ENCODE measurements at regions not wholly inside any gene's neighbourhood (a gene's known extent, or its start where the extent isn't known, plus 50 kb on each side); places are given as distances from the start of the nearest gene placed in this dataset.

- H3K9ac ChIP-seq (ENCODE audit: low read length): no peak overlapping the region
- no peak overlapping the region for H3K4me3 ChIP-seq (ENCODE audit: low read length)
- H3F3A ChIP-seq (ENCODE audit: insufficient read depth, low read length): no peaks in the 10 kb centered on the region
- no peaks in the 10 kb centered on the region for H3K4me1 ChIP-seq (ENCODE audit: low read length)
- no peaks in the 10 kb centered on the region for H3K79me2 ChIP-seq (ENCODE audit: low read length)
- TF ChIP-seq EZH2 (optimal IDR thresholded peaks at IDR 0.05; ENCODE audit: low read depth, low read length) (no peak), EZH2phosphoT487 (IDR thresholded peaks at IDR 0.05; ENCODE audit: low read length) (no peak), CTCF (IDR thresholded peaks at IDR 0.05; ENCODE audit: low read length) (no peak)
- no peaks in the 10 kb centered on the region for H4K20me1 ChIP-seq (ENCODE audit: insufficient read depth, low read length)
- no peak overlapping the region for H3K27ac ChIP-seq (ENCODE audit: low read length)
- H3K4me2 ChIP-seq (ENCODE audit: low read depth, low read length): no peak overlapping the region
- H3K9me3 ChIP-seq (replicated peaks; ENCODE audit: insufficient read depth, low read length): no peaks in the 10 kb centered on the region
- H2AFZ ChIP-seq (ENCODE audit: low read length): no peak overlapping the region
- H3K9me2 ChIP-seq (replicated peaks; ENCODE audit: insufficient read depth, low read length): no peaks in the 10 kb centered on the region
- H3K36me3 ChIP-seq (replicated peaks; ENCODE audit: insufficient read depth, low read length): no peaks in the 10 kb centered on the region
- no peaks in the 10 kb centered on the region for H3K27me3 ChIP-seq (replicated peaks; ENCODE audit: insufficient read depth, low read length)
- no peak for DNase-seq
Measured at GRCh38 chr15:95146481-95146880, 915.1 kb downstream of the MCTP2 start.

- H3K9me2 ChIP-seq (replicated peaks; ENCODE audit: insufficient read depth, low read length): no peaks in the 10 kb centered on the region
- H2AFZ ChIP-seq (ENCODE audit: low read length): no peak overlapping the region
- no peaks in the 10 kb centered on the region for H3K27me3 ChIP-seq (replicated peaks; ENCODE audit: insufficient read depth, low read length)
- H3K4me1 ChIP-seq (ENCODE audit: low read length): no peaks in the 10 kb centered on the region
- no peaks in the 10 kb centered on the region for H3K36me3 ChIP-seq (replicated peaks; ENCODE audit: insufficient read depth, low read length)
- no peaks in the 10 kb centered on the region for H4K20me1 ChIP-seq (ENCODE audit: insufficient read depth, low read length)
- no peaks in the 10 kb centered on the region for H3K79me2 ChIP-seq (ENCODE audit: low read length)
- no peak overlapping the region for H3K9ac ChIP-seq (ENCODE audit: low read length)
- no peaks in the 10 kb centered on the region for H3F3A ChIP-seq (ENCODE audit: insufficient read depth, low read length)
- no peak overlapping the region for H3K4me2 ChIP-seq (ENCODE audit: low read depth, low read length)
- no peaks in the 10 kb centered on the region for H3K9me3 ChIP-seq (replicated peaks; ENCODE audit: insufficient read depth, low read length)
- TF ChIP-seq EZH2phosphoT487 (IDR thresholded peaks at IDR 0.05; ENCODE audit: low read length) (no peak), EZH2 (optimal IDR thresholded peaks at IDR 0.05; ENCODE audit: low read depth, low read length) (no peak)
- DNase-seq: no peak
- no peak overlapping the region for H3K4me3 ChIP-seq (ENCODE audit: low read length)
- H3K27ac ChIP-seq (ENCODE audit: low read length): no peak overlapping the region
Measured at GRCh38 chr15:95148183-95148582, 916.8 kb downstream of the MCTP2 start.

- Histone ChIP-seq H3K4me2 (ENCODE audit: low read depth, low read length) (no peak overlapping the region), H3K9me3 (replicated peaks; ENCODE audit: insufficient read depth, low read length) (no peaks in the 10 kb centered on the region), H3K9me2 (replicated peaks; ENCODE audit: insufficient read depth, low read length) (no peaks in the 10 kb centered on the region), H3F3A (ENCODE audit: insufficient read depth, low read length) (no peaks in the 10 kb centered on the region), H3K4me1 (ENCODE audit: low read length) (no peaks in the 10 kb centered on the region), H2AFZ (ENCODE audit: low read length) (no peak overlapping the region), H3K36me3 (replicated peaks; ENCODE audit: insufficient read depth, low read length) (no peaks in the 10 kb centered on the region), H3K9ac (ENCODE audit: low read length) (no peak overlapping the region), H3K4me3 (ENCODE audit: low read length) (no peak overlapping the region), H3K27me3 (replicated peaks; ENCODE audit: insufficient read depth, low read length) (no peaks in the 10 kb centered on the region), H3K27ac (ENCODE audit: low read length) (no peak overlapping the region), H4K20me1 (ENCODE audit: insufficient read depth, low read length) (no peaks in the 10 kb centered on the region), H3K79me2 (ENCODE audit: low read length) (no peaks in the 10 kb centered on the region)
- TF ChIP-seq EZH2 (optimal IDR thresholded peaks at IDR 0.05; ENCODE audit: low read depth, low read length): no peak
- no peak for DNase-seq
Measured at GRCh38 chr15:95149036-95149435, 917.7 kb downstream of the MCTP2 start.

- no peaks in the 10 kb centered on the region for H3K79me2 ChIP-seq (ENCODE audit: low read length)
- no peak for TF ChIP-seq EZH2 (optimal IDR thresholded peaks at IDR 0.05; ENCODE audit: low read depth, low read length)
- no peak for TF ChIP-seq CTCF (IDR thresholded peaks at IDR 0.05; ENCODE audit: low read length)
- no peak for TF ChIP-seq EZH2phosphoT487 (IDR thresholded peaks at IDR 0.05; ENCODE audit: low read length)
- no peaks in the 10 kb centered on the region for H3K36me3 ChIP-seq (replicated peaks; ENCODE audit: insufficient read depth, low read length)
- DNase-seq: no peak
- H3K9me3 ChIP-seq (replicated peaks; ENCODE audit: insufficient read depth, low read length): no peaks in the 10 kb centered on the region
- no peaks in the 10 kb centered on the region for H3K27me3 ChIP-seq (replicated peaks; ENCODE audit: insufficient read depth, low read length)
- no peaks in the 10 kb centered on the region for H3F3A ChIP-seq (ENCODE audit: insufficient read depth, low read length)
- no peaks in the 10 kb centered on the region for H4K20me1 ChIP-seq (ENCODE audit: insufficient read depth, low read length)
- no peak overlapping the region for H3K27ac ChIP-seq (ENCODE audit: low read length)
- no peak overlapping the region for H3K4me2 ChIP-seq (ENCODE audit: low read depth, low read length)
- H3K4me3 ChIP-seq (ENCODE audit: low read length): no peak overlapping the region
- no peaks in the 10 kb centered on the region for H3K4me1 ChIP-seq (ENCODE audit: low read length)
- H2AFZ ChIP-seq (ENCODE audit: low read length): no peak overlapping the region
- H3K9ac ChIP-seq (ENCODE audit: low read length): no peak overlapping the region
- no peaks in the 10 kb centered on the region for H3K9me2 ChIP-seq (replicated peaks; ENCODE audit: insufficient read depth, low read length)
Measured at GRCh38 chr15:95149771-95150170, 918.4 kb downstream of the MCTP2 start.

Measured in MM.1S (cell line).